HEK293 (cell line): ENCODE measurements at regions not wholly inside any gene's neighbourhood (a gene's known extent, or its start where the extent isn't known, plus 50 kb on each side); places are given as distances from the start of the nearest gene placed in this dataset.

Experiments
- AEBP2 ChIP-seq: fragments of 450-650 bp; formaldehyde crosslinking; IDR thresholded peaks from 2 replicates; pipeline ENCODE4 v1.5.1; 2016; ENCODE audit warnings: missing biosample characterization, missing genetic modification characterization, borderline replicate concordance
- HOXA7 ChIP-seq: sonication (generic); formaldehyde crosslinking; IDR thresholded peaks from 2 replicates; pipeline ENCODE4 v1.8.1; 2022; ENCODE audit warnings: missing genetic modification reagents, borderline replicate concordance
- KLF10 ChIP-seq: fragments of 450-650 bp; IDR thresholded peaks from 2 replicates; pipeline ENCODE4 v1.5.1; 2018; ENCODE audit warnings: missing biosample characterization, mild to moderate bottlenecking, missing genetic modification characterization
- MZF1 ChIP-seq: fragments of 450-650 bp; formaldehyde crosslinking; IDR thresholded peaks from 2 replicates; pipeline ENCODE4 v1.5.1; 2017; ENCODE audit warnings: missing biosample characterization, missing genetic modification characterization, borderline replicate concordance
- OSR2 ChIP-seq: fragments of 450-650 bp; formaldehyde crosslinking; IDR thresholded peaks from 2 replicates; pipeline ENCODE4 v1.5.1; 2016; ENCODE audit warnings: missing biosample characterization, missing genetic modification characterization
- PRDM10 ChIP-seq: fragments of 450-650 bp; formaldehyde crosslinking; IDR thresholded peaks from 2 replicates; pipeline ENCODE4 v1.5.1; 2016; ENCODE audit warnings: missing biosample characterization, missing genetic modification characterization
- SP7 ChIP-seq: fragments of 450-650 bp; formaldehyde crosslinking; IDR thresholded peaks from 2 replicates; pipeline ENCODE4 v1.5.1; 2016; ENCODE audit warnings: missing biosample characterization, missing genetic modification characterization
- ZNF174 ChIP-seq: fragments of 450-650 bp; formaldehyde crosslinking; IDR thresholded peaks from 2 replicates; pipeline ENCODE4 v1.5.0; 2017; ENCODE audit warnings: missing biosample characterization, mild to moderate bottlenecking, missing genetic modification characterization
- ZNF184 ChIP-seq: fragments of 450-650 bp; IDR thresholded peaks from 2 replicates; pipeline ENCODE4 v1.5.1; 2018; ENCODE audit warnings: missing biosample characterization, mild to moderate bottlenecking, missing genetic modification characterization
- ZNF211 ChIP-seq: fragments of 450-650 bp; formaldehyde crosslinking; IDR thresholded peaks from 2 replicates; pipeline ENCODE4 v1.5.1; 2016; ENCODE audit warnings: low read depth, missing biosample characterization, missing genetic modification characterization
- ZNF223 ChIP-seq: fragments of 450-650 bp; formaldehyde crosslinking; IDR thresholded peaks from 2 replicates; pipeline ENCODE4 v1.5.1; 2016; ENCODE audit warnings: missing biosample characterization, missing genetic modification characterization
- ZNF239 ChIP-seq: fragments of 450-650 bp; formaldehyde crosslinking; IDR thresholded peaks from 2 replicates; pipeline ENCODE4 v1.5.1; 2016; ENCODE audit warnings: missing biosample characterization, missing genetic modification characterization
- ZNF404 ChIP-seq: fragments of 450-650 bp; formaldehyde crosslinking; IDR thresholded peaks from 2 replicates; pipeline ENCODE4 v1.5.1; 2017; ENCODE audit warnings: missing biosample characterization, missing genetic modification characterization
- ZNF449 ChIP-seq: fragments of 450-650 bp; formaldehyde crosslinking; IDR thresholded peaks from 2 replicates; pipeline ENCODE4 v1.5.1; 2017; ENCODE audit warnings: missing biosample characterization, mild to moderate bottlenecking, missing genetic modification characterization, moderate library complexity
- ZNF610 ChIP-seq: fragments of 450-650 bp; formaldehyde crosslinking; IDR thresholded peaks from 2 replicates; pipeline ENCODE4 v1.5.1; 2016; ENCODE audit warnings: missing biosample characterization, missing genetic modification characterization, borderline replicate concordance
- ZNF707 ChIP-seq: fragments of 450-650 bp; formaldehyde crosslinking; IDR thresholded peaks from 2 replicates; pipeline ENCODE4 v1.5.1; 2016; ENCODE audit warnings: missing biosample characterization, missing genetic modification characterization
- ZNF777 ChIP-seq: fragments of 450-650 bp; formaldehyde crosslinking; IDR thresholded peaks from 2 replicates; pipeline ENCODE4 v1.5.1; 2017; ENCODE audit warnings: missing biosample characterization, missing genetic modification characterization, borderline replicate concordance
- ZNF792 ChIP-seq: fragments of 450-650 bp; formaldehyde crosslinking; IDR thresholded peaks from 2 replicates; pipeline ENCODE4 v1.5.1; 2016; ENCODE audit warnings: missing biosample characterization, missing genetic modification characterization
- ZSCAN16 ChIP-seq: fragments of 450-650 bp; formaldehyde crosslinking; IDR thresholded peaks from 2 replicates; pipeline ENCODE4 v1.5.1; 2016; ENCODE audit warnings: missing biosample characterization, missing genetic modification characterization
- ZSCAN23 ChIP-seq: fragments of 450-650 bp; formaldehyde crosslinking; IDR thresholded peaks from 2 replicates; pipeline ENCODE4 v1.5.1; 2016; ENCODE audit warnings: missing biosample characterization, missing genetic modification characterization
- TF ChIP-seq, protein P1 (sequence below): fragments of 450-650 bp; IDR thresholded peaks from 2 replicates; pipeline ENCODE4 v1.5.1; 2018; ENCODE audit warnings: missing biosample characterization, mild to moderate bottlenecking, missing genetic modification characterization
- TF ChIP-seq, protein P2 (sequence below): fragments of 450-650 bp; formaldehyde crosslinking; IDR thresholded peaks from 2 replicates; pipeline ENCODE4 v1.5.1; 2016; ENCODE audit warnings: missing biosample characterization, missing genetic modification characterization
- TF ChIP-seq, protein P3 (sequence below): fragments of 450-650 bp; formaldehyde crosslinking; IDR thresholded peaks from 2 replicates; pipeline ENCODE4 v1.5.1; 2016; ENCODE audit warnings: missing biosample characterization, missing genetic modification characterization, borderline replicate concordance
- TF ChIP-seq, protein P4 (sequence below): fragments of 450-650 bp; formaldehyde crosslinking; IDR thresholded peaks from 2 replicates; pipeline ENCODE4 v1.5.1; 2016; ENCODE audit warnings: missing biosample characterization, missing genetic modification characterization

- TF ChIP-seq ZNF707 (tag by site-specific recombination) (no peak), AEBP2 (tag by site-specific recombination) (no peak), ZNF211 (tag by site-specific recombination) (no peak), PRDM10 (peak; percentile 18; the same call in 1 of the 2 replicates), ZNF174 (tag by site-specific recombination) (no peak), ZNF223 (tag by site-specific recombination) (no peak), ZNF777 (tag by site-specific recombination) (no peak), ZNF449 (tag by site-specific recombination) (no peak; the same call in 1 of the 2 replicates), OSR2 (tag by site-specific recombination) (peak; percentile 92), ZSCAN16 (tag by site-specific recombination) (peak; percentile 96), ZNF184 (tag by site-specific recombination) (no peak), KLF10 (tag by site-specific recombination) (peak; percentile 69), HOXA7 (CRISPR knock-in tag) (no peak), ZNF610 (peak; percentile 98), ZSCAN23 (no peak), ZNF239 (tag by site-specific recombination) (no peak), ZNF404 (tag by site-specific recombination) (no peak), ZNF792 (tag by site-specific recombination) (no peak), SP7 (tag by site-specific recombination) (peak; percentile 93), MZF1 (tag by site-specific recombination) (peak; percentile 93)
- TF ChIP-seq, protein P1, sequence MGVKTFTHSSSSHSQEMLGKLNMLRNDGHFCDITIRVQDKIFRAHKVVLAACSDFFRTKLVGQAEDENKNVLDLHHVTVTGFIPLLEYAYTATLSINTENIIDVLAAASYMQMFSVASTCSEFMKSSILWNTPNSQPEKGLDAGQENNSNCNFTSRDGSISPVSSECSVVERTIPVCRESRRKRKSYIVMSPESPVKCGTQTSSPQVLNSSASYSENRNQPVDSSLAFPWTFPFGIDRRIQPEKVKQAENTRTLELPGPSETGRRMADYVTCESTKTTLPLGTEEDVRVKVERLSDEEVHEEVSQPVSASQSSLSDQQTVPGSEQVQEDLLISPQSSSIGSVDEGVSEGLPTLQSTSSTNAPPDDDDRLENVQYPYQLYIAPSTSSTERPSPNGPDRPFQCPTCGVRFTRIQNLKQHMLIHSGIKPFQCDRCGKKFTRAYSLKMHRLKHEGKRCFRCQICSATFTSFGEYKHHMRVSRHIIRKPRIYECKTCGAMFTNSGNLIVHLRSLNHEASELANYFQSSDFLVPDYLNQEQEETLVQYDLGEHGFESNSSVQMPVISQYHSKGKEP (tag by site-specific recombination) = peak; percentile 18; the same call in 1 of the 2 replicates
- TF ChIP-seq, protein P2, sequence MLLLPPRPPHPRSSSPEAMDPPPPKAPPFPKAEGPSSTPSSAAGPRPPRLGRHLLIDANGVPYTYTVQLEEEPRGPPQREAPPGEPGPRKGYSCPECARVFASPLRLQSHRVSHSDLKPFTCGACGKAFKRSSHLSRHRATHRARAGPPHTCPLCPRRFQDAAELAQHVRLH (tag by site-specific recombination) = no peak
- TF ChIP-seq, protein P3, sequence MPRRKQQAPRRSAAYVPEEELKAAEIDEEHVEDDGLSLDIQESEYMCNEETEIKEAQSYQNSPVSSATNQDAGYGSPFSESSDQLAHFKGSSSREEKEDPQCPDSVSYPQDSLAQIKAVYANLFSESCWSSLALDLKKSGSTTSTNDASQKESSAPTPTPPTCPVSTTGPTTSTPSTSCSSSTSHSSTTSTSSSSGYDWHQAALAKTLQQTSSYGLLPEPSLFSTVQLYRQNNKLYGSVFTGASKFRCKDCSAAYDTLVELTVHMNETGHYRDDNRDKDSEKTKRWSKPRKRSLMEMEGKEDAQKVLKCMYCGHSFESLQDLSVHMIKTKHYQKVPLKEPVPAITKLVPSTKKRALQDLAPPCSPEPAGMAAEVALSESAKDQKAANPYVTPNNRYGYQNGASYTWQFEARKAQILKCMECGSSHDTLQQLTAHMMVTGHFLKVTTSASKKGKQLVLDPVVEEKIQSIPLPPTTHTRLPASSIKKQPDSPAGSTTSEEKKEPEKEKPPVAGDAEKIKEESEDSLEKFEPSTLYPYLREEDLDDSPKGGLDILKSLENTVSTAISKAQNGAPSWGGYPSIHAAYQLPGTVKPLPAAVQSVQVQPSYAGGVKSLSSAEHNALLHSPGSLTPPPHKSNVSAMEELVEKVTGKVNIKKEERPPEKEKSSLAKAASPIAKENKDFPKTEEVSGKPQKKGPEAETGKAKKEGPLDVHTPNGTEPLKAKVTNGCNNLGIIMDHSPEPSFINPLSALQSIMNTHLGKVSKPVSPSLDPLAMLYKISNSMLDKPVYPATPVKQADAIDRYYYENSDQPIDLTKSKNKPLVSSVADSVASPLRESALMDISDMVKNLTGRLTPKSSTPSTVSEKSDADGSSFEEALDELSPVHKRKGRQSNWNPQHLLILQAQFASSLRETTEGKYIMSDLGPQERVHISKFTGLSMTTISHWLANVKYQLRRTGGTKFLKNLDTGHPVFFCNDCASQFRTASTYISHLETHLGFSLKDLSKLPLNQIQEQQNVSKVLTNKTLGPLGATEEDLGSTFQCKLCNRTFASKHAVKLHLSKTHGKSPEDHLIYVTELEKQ (tag by site-specific recombination) = peak; percentile 66; the same call in 1 of the 2 replicates
- TF ChIP-seq, protein P4, sequence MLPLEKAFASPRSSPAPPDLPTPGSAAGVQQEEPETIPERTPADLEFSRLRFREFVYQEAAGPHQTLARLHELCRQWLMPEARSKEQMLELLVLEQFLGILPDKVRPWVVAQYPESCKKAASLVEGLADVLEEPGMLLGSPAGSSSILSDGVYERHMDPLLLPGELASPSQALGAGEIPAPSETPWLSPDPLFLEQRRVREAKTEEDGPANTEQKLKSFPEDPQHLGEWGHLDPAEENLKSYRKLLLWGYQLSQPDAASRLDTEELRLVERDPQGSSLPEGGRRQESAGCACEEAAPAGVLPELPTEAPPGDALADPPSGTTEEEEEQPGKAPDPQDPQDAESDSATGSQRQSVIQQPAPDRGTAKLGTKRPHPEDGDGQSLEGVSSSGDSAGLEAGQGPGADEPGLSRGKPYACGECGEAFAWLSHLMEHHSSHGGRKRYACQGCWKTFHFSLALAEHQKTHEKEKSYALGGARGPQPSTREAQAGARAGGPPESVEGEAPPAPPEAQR (tag by site-specific recombination) = no peak
Observed at GRCh38 chr10:15430969-15431771, 60.1 kb upstream of the FAM171A1 start (continued).
